ENCODE measurements at regions not wholly inside any gene's neighbourhood (a gene's known extent, or its start where the extent isn't known, plus 50 kb on each side); places are given as distances from the start of the nearest gene placed in this dataset.

GRCh38 chr6:109315341-109316110, 66.7 kb downstream of the CD164 start:
- H3K27me3 ChIP-seq (ENCODE audit: control insufficient read depth in 5 of 5, insufficient read depth in 4 of 5, low read length in 5 of 5): no peaks in the 10 kb centered on the region
- H3K9ac ChIP-seq (ENCODE audit: low read length in 5 of 5): no peak overlapping the region
- H3K27ac ChIP-seq (ENCODE audit: low read depth, low read length): no peak overlapping the region
- peaks cover 0 to 7% (median 0%) of the 10 kb centered on the region in 5 donors for H3K4me1 ChIP-seq (ENCODE audit: control insufficient read depth in 5 of 5, insufficient read depth in 5 of 5, low read length in 5 of 5)
- H3K36me3 ChIP-seq (ENCODE audit: control insufficient read depth in 5 of 5, insufficient read depth in 5 of 5, low read length in 5 of 5): no peaks in the 10 kb centered on the region
- no peak overlapping the region for H3K4me3 ChIP-seq (ENCODE audit: low read depth in 1 of 5, low read length in 5 of 5)
- no peaks in the 10 kb centered on the region for H3K9me3 ChIP-seq (ENCODE audit: control insufficient read depth in 5 of 5, low read length in 5 of 5)

GRCh38 chr6:109314313-109314712, 68.0 kb downstream of the CD164 start:
- peaks cover 0 to 7% (median 0%) of the 10 kb centered on the region in 5 donors for H3K4me1 ChIP-seq (ENCODE audit: control insufficient read depth in 5 of 5, insufficient read depth in 5 of 5, low read length in 5 of 5)
- H3K36me3 ChIP-seq (ENCODE audit: control insufficient read depth in 5 of 5, insufficient read depth in 5 of 5, low read length in 5 of 5): no peaks in the 10 kb centered on the region
- H3K4me3 ChIP-seq (ENCODE audit: low read depth in 1 of 5, low read length in 5 of 5): no peak overlapping the region
- H3K9ac ChIP-seq (ENCODE audit: low read length in 5 of 5): no peak overlapping the region
- no peaks in the 10 kb centered on the region for H3K27me3 ChIP-seq (ENCODE audit: control insufficient read depth in 5 of 5, insufficient read depth in 4 of 5, low read length in 5 of 5)
- no peaks in the 10 kb centered on the region for H3K9me3 ChIP-seq (ENCODE audit: control insufficient read depth in 5 of 5, low read length in 5 of 5)
- no peak overlapping the region for H3K27ac ChIP-seq (ENCODE audit: low read depth, low read length)

GRCh38 chr6:109313139-109313538, 69.1 kb downstream of the CD164 start:
- Histone ChIP-seq H3K4me1 (ENCODE audit: control insufficient read depth in 5 of 5, insufficient read depth in 5 of 5, low read length in 5 of 5) (peaks cover 0 to 12% (median 2%) of the 10 kb centered on the region in 5 donors), H3K36me3 (ENCODE audit: control insufficient read depth in 5 of 5, insufficient read depth in 5 of 5, low read length in 5 of 5) (no peaks in the 10 kb centered on the region), H3K9me3 (ENCODE audit: control insufficient read depth in 5 of 5, low read length in 5 of 5) (no peaks in the 10 kb centered on the region), H3K27me3 (ENCODE audit: control insufficient read depth in 5 of 5, insufficient read depth in 4 of 5, low read length in 5 of 5) (no peaks in the 10 kb centered on the region), H3K9ac (ENCODE audit: low read length in 5 of 5) (no peak overlapping the region), H3K27ac (ENCODE audit: low read depth, low read length) (no peak overlapping the region), H3K4me3 (ENCODE audit: low read depth in 1 of 5, low read length in 5 of 5) (no peak overlapping the region)

- Histone ChIP-seq H3K4me3 (ENCODE audit: low read depth in 1 of 5, low read length in 5 of 5) (no peak overlapping the region), H3K27me3 (ENCODE audit: control insufficient read depth in 5 of 5, insufficient read depth in 4 of 5, low read length in 5 of 5) (no peaks in the 10 kb centered on the region), H3K4me1 (ENCODE audit: control insufficient read depth in 5 of 5, insufficient read depth in 5 of 5, low read length in 5 of 5) (peaks cover 0 to 16% (median 6%) of the 10 kb centered on the region in 5 donors), H3K36me3 (ENCODE audit: control insufficient read depth in 5 of 5, insufficient read depth in 5 of 5, low read length in 5 of 5) (no peaks in the 10 kb centered on the region), H3K9me3 (ENCODE audit: control insufficient read depth in 5 of 5, low read length in 5 of 5) (no peaks in the 10 kb centered on the region), H3K9ac (ENCODE audit: low read length in 5 of 5) (no peak overlapping the region), H3K27ac (ENCODE audit: low read depth, low read length) (no peak overlapping the region)
These were observed 70.8 kb downstream of the CD164 start for GRCh38 chr6:109311471-109311870.

GRCh38 chr6:109309917-109310316, 72.3 kb downstream of the CD164 start:
- H3K4me1 ChIP-seq (ENCODE audit: control insufficient read depth in 5 of 5, insufficient read depth in 5 of 5, low read length in 5 of 5): peaks cover 0 to 22% (median 6%) of the 10 kb centered on the region in 5 donors
- no peaks in the 10 kb centered on the region for H3K27me3 ChIP-seq (ENCODE audit: control insufficient read depth in 5 of 5, insufficient read depth in 4 of 5, low read length in 5 of 5)
- no peaks in the 10 kb centered on the region for H3K36me3 ChIP-seq (ENCODE audit: control insufficient read depth in 5 of 5, insufficient read depth in 5 of 5, low read length in 5 of 5)
- H3K9ac ChIP-seq (ENCODE audit: low read length in 5 of 5): no peak overlapping the region
- H3K4me3 ChIP-seq (ENCODE audit: low read depth in 1 of 5, low read length in 5 of 5): no peak overlapping the region
- no peak overlapping the region for H3K27ac ChIP-seq (ENCODE audit: low read depth, low read length)
- H3K9me3 ChIP-seq (ENCODE audit: control insufficient read depth in 5 of 5, low read length in 5 of 5): no peaks in the 10 kb centered on the region

GRCh38 chr6:109308018-109308492, 74.2 kb downstream of the CD164 start:
- no peaks in the 10 kb centered on the region for H3K9me3 ChIP-seq (ENCODE audit: control insufficient read depth in 5 of 5, low read length in 5 of 5)
- H3K9ac ChIP-seq (ENCODE audit: low read length in 5 of 5): peak overlapping the region in 2 of 5 donors; percentile 16 to 53
- no peak overlapping the region for H3K4me3 ChIP-seq (ENCODE audit: low read depth in 1 of 5, low read length in 5 of 5)
- no peaks in the 10 kb centered on the region for H3K27me3 ChIP-seq (ENCODE audit: control insufficient read depth in 5 of 5, insufficient read depth in 4 of 5, low read length in 5 of 5)
- no peaks in the 10 kb centered on the region for H3K36me3 ChIP-seq (ENCODE audit: control insufficient read depth in 5 of 5, insufficient read depth in 5 of 5, low read length in 5 of 5)
- peaks cover 0 to 22% (median 6%) of the 10 kb centered on the region in 5 donors for H3K4me1 ChIP-seq (ENCODE audit: control insufficient read depth in 5 of 5, insufficient read depth in 5 of 5, low read length in 5 of 5)
- peak overlapping the region; percentile 44 for H3K27ac ChIP-seq (ENCODE audit: low read depth, low read length)

- no peak overlapping the region for H3K9ac ChIP-seq (ENCODE audit: low read length in 5 of 5)
- no peaks in the 10 kb centered on the region for H3K9me3 ChIP-seq (ENCODE audit: control insufficient read depth in 5 of 5, low read length in 5 of 5)
- H3K4me3 ChIP-seq (ENCODE audit: low read depth in 1 of 5, low read length in 5 of 5): no peak overlapping the region
- peaks cover 3 to 22% (median 6%) of the 10 kb centered on the region in 5 donors for H3K4me1 ChIP-seq (ENCODE audit: control insufficient read depth in 5 of 5, insufficient read depth in 5 of 5, low read length in 5 of 5)
- H3K27me3 ChIP-seq (ENCODE audit: control insufficient read depth in 5 of 5, insufficient read depth in 4 of 5, low read length in 5 of 5): no peaks in the 10 kb centered on the region
- H3K27ac ChIP-seq (ENCODE audit: low read depth, low read length): no peak overlapping the region
- no peaks in the 10 kb centered on the region for H3K36me3 ChIP-seq (ENCODE audit: control insufficient read depth in 5 of 5, insufficient read depth in 5 of 5, low read length in 5 of 5)
These were observed 75.5 kb downstream of the CD164 start for GRCh38 chr6:109306733-109307132.

GRCh38 chr6:109305028-109305427, 77.2 kb downstream of the CD164 start:
- Histone ChIP-seq H3K4me3 (ENCODE audit: low read depth in 1 of 5, low read length in 5 of 5) (no peak overlapping the region), H3K4me1 (ENCODE audit: control insufficient read depth in 5 of 5, insufficient read depth in 5 of 5, low read length in 5 of 5) (peaks cover 6 to 25% (median 18%) of the 10 kb centered on the region in 5 donors), H3K27ac (ENCODE audit: low read depth, low read length) (no peak overlapping the region)

GRCh38 chr6:109304284-109305015, 77.8 kb downstream of the CD164 start:
- Histone ChIP-seq H3K27ac (ENCODE audit: low read depth, low read length) (no peak overlapping the region), H3K4me1 (ENCODE audit: control insufficient read depth in 5 of 5, insufficient read depth in 5 of 5, low read length in 5 of 5) (peaks cover 6 to 25% (median 18%) of the 10 kb centered on the region in 5 donors), H3K9me3 (ENCODE audit: control insufficient read depth in 5 of 5, low read length in 5 of 5) (no peaks in the 10 kb centered on the region)

More at GRCh38 chr6:109305028-109305427, 77.2 kb downstream of the CD164 start:
- Histone ChIP-seq H3K27me3 (ENCODE audit: control insufficient read depth in 5 of 5, insufficient read depth in 4 of 5, low read length in 5 of 5) (no peaks in the 10 kb centered on the region), H3K9ac (ENCODE audit: low read length in 5 of 5) (no peak overlapping the region), H3K36me3 (ENCODE audit: control insufficient read depth in 5 of 5, insufficient read depth in 5 of 5, low read length in 5 of 5) (no peaks in the 10 kb centered on the region), H3K9me3 (ENCODE audit: control insufficient read depth in 5 of 5, low read length in 5 of 5) (no peaks in the 10 kb centered on the region)

More at GRCh38 chr6:109304284-109305015, 77.8 kb downstream of the CD164 start:
- Histone ChIP-seq H3K9ac (ENCODE audit: low read length in 5 of 5) (no peak overlapping the region), H3K36me3 (ENCODE audit: control insufficient read depth in 5 of 5, insufficient read depth in 5 of 5, low read length in 5 of 5) (no peaks in the 10 kb centered on the region), H3K4me3 (ENCODE audit: low read depth in 1 of 5, low read length in 5 of 5) (no peak overlapping the region), H3K27me3 (ENCODE audit: control insufficient read depth in 5 of 5, insufficient read depth in 4 of 5, low read length in 5 of 5) (no peaks in the 10 kb centered on the region)

Data from subcutaneous abdominal adipose tissue (tissue), 5 donors.